Activated CD4-positive, alpha-beta T cell treated with anti-CD3 and anti-CD28 coated beads, Interleukin-2, amount 10 ng/mL, durations not matched to agents 7 days and 5 days (primary cell): ENCODE measurements at regions not wholly inside any gene's neighbourhood (a gene's known extent, or its start where the extent isn't known, plus 50 kb on each side); places are given as distances from the start of the nearest gene placed in this dataset.

Source experiments
- CTCF ChIA-PET: fragments of 350-600 bp; sonication (Branson Sonifier 250); formaldehyde crosslinking; loops from one replicate; lab custom pipeline; 2021; ENCODE audit warnings: antibody characterized with exemption; lab: Charles Lee
- POLR2A ChIA-PET: fragments of 350-600 bp; sonication (Branson Sonifier 250); formaldehyde crosslinking; loops from one replicate; lab custom pipeline; 2021; ENCODE audit warnings: antibody characterized with exemption; lab: Charles Lee
- DNase-seq: peaks from one replicate; pipeline ENCODE4 v3.0.0-alpha.2; 2020
- H3K27ac Mint-ChIP-seq: one replicate; pipeline ENCODE4 v1.8.0; 2021; ENCODE audit warnings: mild to moderate bottlenecking, moderate library complexity, mixed read lengths
- H3K27me3 Mint-ChIP-seq: one replicate; pipeline ENCODE4 v1.8.0; 2021; ENCODE audit warnings: mixed read lengths
- H3K36me3 Mint-ChIP-seq: one replicate; pipeline ENCODE4 v1.8.0; 2021; ENCODE audit warnings: low read depth, mixed read lengths
- H3K4me1 Mint-ChIP-seq: one replicate; pipeline ENCODE4 v1.8.0; 2021; ENCODE audit warnings: mixed read lengths
- H3K4me3 Mint-ChIP-seq: one replicate; pipeline ENCODE4 v1.8.0; 2021; ENCODE audit warnings: mild to moderate bottlenecking, moderate library complexity, mixed read lengths
- H3K9me3 Mint-ChIP-seq: one replicate; pipeline ENCODE4 v1.8.0; 2021; ENCODE audit warnings: mixed read lengths

- DNase-seq: no peak
- Mint-ChIP-seq H3K9me3 (peaks cover 3% of the 10 kb centered on the region), H3K4me1 (peaks cover 3% of the 10 kb centered on the region), H3K27ac (no peak overlapping the region), H3K36me3 (no peaks in the 10 kb centered on the region), H3K27me3 (peaks cover 21% of the 10 kb centered on the region), H3K4me3 (no peak overlapping the region)
- ChIA-PET POLR2A (no interaction called here), CTCF (interaction anchor here (0.6 kb wide), 1 partner anchor 244 kb away, joined by 6 read pairs; no protein-coding TSS in a partner anchor)
Observed at GRCh38 chr10:10873915-10874314, 143.8 kb upstream of the CELF2 start.

- DNase-seq: no peak
- Mint-ChIP-seq H3K27me3 (peaks cover 8% of the 10 kb centered on the region), H3K36me3 (no peaks in the 10 kb centered on the region), H3K4me1 (no peaks in the 10 kb centered on the region), H3K9me3 (peaks cover 6% of the 10 kb centered on the region), H3K4me3 (no peak overlapping the region), H3K27ac (no peak overlapping the region)
- POLR2A ChIA-PET: no interaction called here
- CTCF ChIA-PET: no interaction called here
Observed at GRCh38 chr10:10878963-10879362, 138.7 kb upstream of the CELF2 start.

GRCh38 chr10:10881117-10881813 lies 136.4 kb upstream of the CELF2 start:
- no peak overlapping the region for H3K27ac Mint-ChIP-seq
- peaks cover 11% of the 10 kb centered on the region for H3K9me3 Mint-ChIP-seq
- ChIA-PET CTCF (interaction anchor here (1.0 kb wide), 1 partner anchor 9 kb away, joined by 3 read pairs; no protein-coding TSS in a partner anchor), POLR2A (no interaction called here)
- H3K4me1 Mint-ChIP-seq: no peaks in the 10 kb centered on the region
- no peaks in the 10 kb centered on the region for H3K36me3 Mint-ChIP-seq
- H3K27me3 Mint-ChIP-seq: peaks cover 4% of the 10 kb centered on the region
- no peak for DNase-seq
- no peak overlapping the region for H3K4me3 Mint-ChIP-seq

- CTCF ChIA-PET: no interaction called here
- Mint-ChIP-seq H3K4me1 (no peaks in the 10 kb centered on the region), H3K9me3 (peaks cover 11% of the 10 kb centered on the region), H3K36me3 (no peaks in the 10 kb centered on the region), H3K27me3 (peaks cover 2% of the 10 kb centered on the region), H3K4me3 (no peak overlapping the region), H3K27ac (no peak overlapping the region)
- DNase-seq: no peak
- POLR2A ChIA-PET: no interaction called here
Observed at GRCh38 chr10:10883737-10884136, 133.9 kb upstream of the CELF2 start.

GRCh38 chr10:10886861-10887531 lies 130.7 kb upstream of the CELF2 start:
- Mint-ChIP-seq H3K36me3 (no peaks in the 10 kb centered on the region), H3K27me3 (peaks cover 2% of the 10 kb centered on the region)

GRCh38 chr10:10891124-10892082 lies 126.3 kb upstream of the CELF2 start:
- Mint-ChIP-seq H3K4me3 (no peak overlapping the region), H3K9me3 (peaks cover 6% of the 10 kb centered on the region), H3K27ac (no peak overlapping the region), H3K4me1 (no peaks in the 10 kb centered on the region), H3K36me3 (no peaks in the 10 kb centered on the region), H3K27me3 (peaks cover 1% of the 10 kb centered on the region)
- no peak for DNase-seq
- POLR2A ChIA-PET: no interaction called here
- CTCF ChIA-PET: no interaction called here

More at GRCh38 chr10:10886861-10887531, 130.7 kb upstream of the CELF2 start:
- CTCF ChIA-PET: no interaction called here
- H3K4me1 Mint-ChIP-seq: no peaks in the 10 kb centered on the region
- no peak for DNase-seq
- H3K27ac Mint-ChIP-seq: no peak overlapping the region
- peaks cover 11% of the 10 kb centered on the region for H3K9me3 Mint-ChIP-seq
- POLR2A ChIA-PET: no interaction called here
- no peak overlapping the region for H3K4me3 Mint-ChIP-seq

GRCh38 chr10:10892290-10892875 lies 125.3 kb upstream of the CELF2 start:
- Mint-ChIP-seq H3K36me3 (no peaks in the 10 kb centered on the region), H3K27me3 (peaks cover 5% of the 10 kb centered on the region), H3K4me1 (no peaks in the 10 kb centered on the region), H3K4me3 (no peak overlapping the region), H3K9me3 (peaks cover 6% of the 10 kb centered on the region), H3K27ac (no peak overlapping the region)
- CTCF ChIA-PET: no interaction called here
- no peak for DNase-seq
- POLR2A ChIA-PET: no interaction called here

GRCh38 chr10:10897400-10897799 lies 120.3 kb upstream of the CELF2 start:
- peaks cover 9% of the 10 kb centered on the region for H3K27me3 Mint-ChIP-seq
- no peak overlapping the region for H3K27ac Mint-ChIP-seq
- H3K9me3 Mint-ChIP-seq: peaks cover 6% of the 10 kb centered on the region
- no peak for DNase-seq
- H3K4me3 Mint-ChIP-seq: no peak overlapping the region
- no peaks in the 10 kb centered on the region for H3K36me3 Mint-ChIP-seq
- POLR2A ChIA-PET: no interaction called here
- no peaks in the 10 kb centered on the region for H3K4me1 Mint-ChIP-seq
- CTCF ChIA-PET: no interaction called here

GRCh38 chr10:10901906-10902305 lies 115.8 kb upstream of the CELF2 start:
- H3K9me3 Mint-ChIP-seq: no peaks in the 10 kb centered on the region
- no peaks in the 10 kb centered on the region for H3K4me1 Mint-ChIP-seq
- H3K27ac Mint-ChIP-seq: no peak overlapping the region
- CTCF ChIA-PET: no interaction called here
- H3K4me3 Mint-ChIP-seq: no peak overlapping the region
- no peaks in the 10 kb centered on the region for H3K36me3 Mint-ChIP-seq
- POLR2A ChIA-PET: no interaction called here
- no peak for DNase-seq
- H3K27me3 Mint-ChIP-seq: peaks cover 7% of the 10 kb centered on the region

- ChIA-PET POLR2A (no interaction called here), CTCF (no interaction called here)
- Mint-ChIP-seq H3K27ac (no peak overlapping the region), H3K4me1 (no peaks in the 10 kb centered on the region), H3K9me3 (no peaks in the 10 kb centered on the region), H3K36me3 (no peaks in the 10 kb centered on the region), H3K4me3 (no peak overlapping the region), H3K27me3 (peaks cover 4% of the 10 kb centered on the region)
- no peak for DNase-seq
Observed at GRCh38 chr10:10902951-10903350, 114.7 kb upstream of the CELF2 start.

GRCh38 chr10:10903620-10904019 lies 114.1 kb upstream of the CELF2 start:
- CTCF ChIA-PET: no interaction called here
- H3K4me3 Mint-ChIP-seq: no peak overlapping the region
- DNase-seq: no peak
- H3K9me3 Mint-ChIP-seq: no peaks in the 10 kb centered on the region
- H3K4me1 Mint-ChIP-seq: no peaks in the 10 kb centered on the region
- H3K27ac Mint-ChIP-seq: no peak overlapping the region
- H3K27me3 Mint-ChIP-seq: peaks cover 4% of the 10 kb centered on the region
- POLR2A ChIA-PET: no interaction called here
- H3K36me3 Mint-ChIP-seq: no peaks in the 10 kb centered on the region

- no peaks in the 10 kb centered on the region for H3K9me3 Mint-ChIP-seq
- H3K4me3 Mint-ChIP-seq: no peak overlapping the region
- POLR2A ChIA-PET: no interaction called here
- DNase-seq: no peak
- peaks cover 7% of the 10 kb centered on the region for H3K4me1 Mint-ChIP-seq
- no peaks in the 10 kb centered on the region for H3K36me3 Mint-ChIP-seq
- H3K27ac Mint-ChIP-seq: no peak overlapping the region
- H3K27me3 Mint-ChIP-seq: peaks cover 5% of the 10 kb centered on the region
- CTCF ChIA-PET: interaction anchor here (0.7 kb wide), 1 partner anchor 253 kb away, joined by 4 read pairs; no protein-coding TSS in a partner anchor
Observed at GRCh38 chr10:10910634-10911033, 107.0 kb upstream of the CELF2 start.
